HCT116 (cell line): ENCODE measurements at regions not wholly inside any gene's neighbourhood (a gene's known extent, or its start where the extent isn't known, plus 50 kb on each side); places are given as distances from the start of the nearest gene placed in this dataset.

ENCODE experiments used
- ATAC-seq: fragments of 200-7000 bp; cut with Tn5 transposase; 2 replicates; pipeline ENCODE4 v1.9.1; 2020; ENCODE audit warnings: mild to moderate bottlenecking, moderate library complexity
- BruUV-seq: library from RNA; stranded (reverse); fragments of 400-500 nt; replicated peaks from 2 replicates; lab custom pipeline; 2021; lab: Mats Ljungman, UMichigan
- CTCF ChIA-PET: fragments of 300-600 bp; sonication (Branson Sonifier 250); formaldehyde crosslinking; loops from one replicate; lab custom pipeline; 2021; ENCODE audit warnings: antibody characterized with exemption; lab: Charles Lee
- POLR2A ChIA-PET: fragments of 300-600, 350-600 bp; sonication (Branson Sonifier 250); formaldehyde crosslinking; loops from one replicate; lab custom pipeline; 2021; ENCODE audit warnings: antibody characterized with exemption; lab: Charles Lee
- RAD21 ChIA-PET, 2 experiments: fragments of 300-600 bp; sonication (Branson Sonifier 250); formaldehyde crosslinking; loops; one replicate each; lab custom pipeline; 2023; ENCODE audit warnings: low total read pairs in 2 of 2; ENCODE audit not compliant: uncharacterized antibody in 2 of 2, unreplicated experiment in 2 of 2, low non-redundant PET in 1 of 2; lab: Charles Lee
- DNase-seq: peaks from one replicate; pipeline ENCODE4 v3.0.0-alpha.2; 2010; ENCODE audit warnings: low read depth, low spot score
- H2AFZ ChIP-seq: fragments of 200-600 bp; shearing (Covaris generic), sonication (generic); 2 replicates; pipeline ENCODE4 v1.6.1; 2017; ENCODE audit warnings: low read depth, mixed run types, mixed read lengths, antibody characterized with exemption, low read length; ENCODE audit not compliant: poor library complexity, severe bottlenecking
- H3K27ac ChIP-seq: 2 replicates; pipeline ENCODE4 v1.5.1; 2012; ENCODE audit warnings: low read depth, low read length
- H3K27me3 ChIP-seq: fragments of 200-600 bp; sonication (generic); 2 replicates; pipeline ENCODE4 v1.6.1; 2016; ENCODE audit warnings: mixed run types, low read length, mixed read lengths; ENCODE audit not compliant: insufficient read depth
- H3K36me3 ChIP-seq, 2 experiments: fragments of 200-500 bp in 1 of 2; fragments of 200-600 bp in 1 of 2; sonication (Bioruptor generic) in 1 of 2; sonication (generic) in 1 of 2; 2 replicates each; pipeline versions ENCODE4 v1.5.1 to v1.6.1; 2014 to 2016; ENCODE audit warnings: low read length in 2 of 2, inconsistent platforms in 1 of 2, mixed read lengths in 1 of 2, mixed run types in 1 of 2; ENCODE audit not compliant: insufficient read depth in 2 of 2, control insufficient read depth in 1 of 2
- H3K4me1 ChIP-seq, 2 experiments: fragments of 200-600 bp in 1 of 2; sonication (generic) in 1 of 2; 2 replicates each; pipeline versions ENCODE4 v1.5.1 to v1.6.1; 2012 to 2017; ENCODE audit warnings: low read length in 2 of 2, inconsistent platforms in 1 of 2, mild to moderate bottlenecking in 1 of 2, mixed read lengths in 1 of 2, mixed run types in 1 of 2, moderate library complexity in 1 of 2; ENCODE audit not compliant: insufficient read depth in 2 of 2, control insufficient read depth in 1 of 2
- H3K4me2 ChIP-seq: fragments of 200-600 bp; sonication (generic); 2 replicates; pipeline ENCODE4 v1.6.1; 2017; ENCODE audit warnings: mixed run types, low read length, mixed read lengths
- H3K4me3 ChIP-seq, 2 experiments: fragments of 200-600 bp in 1 of 2; sonication (generic) in 1 of 2; replicated peaks in 1 of 2; 2 replicates each; pipeline ENCODE4 v1.5.1; 2011 to 2016; ENCODE audit warnings: low read length in 2 of 2, control low read depth in 1 of 2, low read depth in 1 of 2, mild to moderate bottlenecking in 1 of 2, mixed read lengths in 1 of 2, mixed run types in 1 of 2
- H3K79me2 ChIP-seq: fragments of 200-600 bp; sonication (generic); 2 replicates; pipeline ENCODE4 v1.6.1; 2017; ENCODE audit warnings: mild to moderate bottlenecking, mixed run types, low read length, moderate library complexity, mixed read lengths; ENCODE audit not compliant: insufficient read depth
- H3K9ac ChIP-seq: fragments of 200-600 bp; sonication (generic); 2 replicates; pipeline ENCODE4 v1.6.1; 2016; ENCODE audit warnings: low read length, mixed read lengths
- H3K9me2 ChIP-seq: fragments of 200-600 bp; sonication (generic), shearing (Covaris generic); 2 replicates; pipeline ENCODE4 v1.6.1; 2017; ENCODE audit warnings: mixed run types, mild to moderate bottlenecking, moderate library complexity; ENCODE audit not compliant: insufficient read depth
- H3K9me3 ChIP-seq, 2 experiments: fragments of 200-500 bp in 1 of 2; fragments of 200-600 bp in 1 of 2; sonication (Bioruptor generic) in 1 of 2; sonication (generic) in 1 of 2; 2 replicates each; pipeline ENCODE4 v1.6.1; 2014 to 2017; ENCODE audit warnings: low read length in 2 of 2, mixed read lengths in 2 of 2, inconsistent platforms in 1 of 2, low read depth in 1 of 2, mild to moderate bottlenecking in 1 of 2, mixed run types in 1 of 2, moderate library complexity in 1 of 2; ENCODE audit not compliant: control insufficient read depth in 1 of 2, insufficient read depth in 1 of 2
- H4K20me1 ChIP-seq: fragments of 200-600 bp; sonication (generic), shearing (Covaris generic); 2 replicates; pipeline ENCODE4 v1.6.1; 2017; ENCODE audit warnings: mixed run types, mild to moderate bottlenecking, moderate library complexity; ENCODE audit not compliant: insufficient read depth
- EGR1 ChIP-seq: IDR thresholded peaks from 2 replicates; pipeline ENCODE4 v1.6.1; 2012; ENCODE audit warnings: low read depth
- ELF1 ChIP-seq: IDR thresholded peaks from 2 replicates; pipeline ENCODE4 v1.6.1; 2012; ENCODE audit warnings: low read depth, borderline replicate concordance
- EZH2 ChIP-seq: fragments of 200-600 bp; sonication (generic); IDR thresholded peaks from 2 replicates; pipeline ENCODE4 v1.6.1; 2017; ENCODE audit warnings: antibody characterized with exemption, mixed run types
- FOSL1 ChIP-seq: IDR thresholded peaks from 2 replicates; pipeline ENCODE4 v1.6.1; 2012; ENCODE audit warnings: low read depth
- JUND ChIP-seq: IDR thresholded peaks from 2 replicates; pipeline ENCODE4 v1.6.1; 2012
- POLR2AphosphoS5 ChIP-seq: IDR thresholded peaks from 2 replicates; pipeline ENCODE4 v1.6.1; 2011; ENCODE audit warnings: mild to moderate bottlenecking, low read depth, low read length, moderate library complexity
- RAD21 ChIP-seq: IDR thresholded peaks from 2 replicates; pipeline ENCODE4 v1.6.1; 2012; ENCODE audit warnings: low read depth, mild to moderate bottlenecking
- SIN3A ChIP-seq: IDR thresholded peaks from 2 replicates; pipeline ENCODE4 v1.6.1; 2012; ENCODE audit warnings: low read depth
- SP1 ChIP-seq: IDR thresholded peaks from 2 replicates; pipeline ENCODE4 v1.6.1; 2012; ENCODE audit warnings: low read depth
- TCF7L2 ChIP-seq: IDR thresholded peaks from 2 replicates; pipeline ENCODE4 v1.7.0; 2011; ENCODE audit warnings: borderline replicate concordance, inconsistent platforms; ENCODE audit not compliant: insufficient read depth, insufficient read length; ENCODE audit errors: extremely low read depth
- YY1 ChIP-seq: IDR thresholded peaks from 2 replicates; pipeline ENCODE4 v1.6.1; 2011; ENCODE audit warnings: low read length, low read depth, moderate library complexity, mild to moderate bottlenecking; ENCODE audit not compliant: insufficient replicate concordance; ENCODE audit errors: extremely low read depth
- ZFX ChIP-seq: fragments of 450-650 bp; IDR thresholded peaks from 2 replicates; pipeline ENCODE4 v1.6.1; 2017
- intact Hi-C: fragments of 100-400 bp; cut with micrococcal nuclease; formaldehyde crosslinking; loops from 2 replicates; pipeline ENCODE4 v1.10.0; 2022
- TF ChIP-seq, protein P1 (sequence below): IDR thresholded peaks from 2 replicates; pipeline ENCODE4 v1.6.1; 2012; ENCODE audit warnings: low read depth
- TF ChIP-seq, protein P2 (sequence below): IDR thresholded peaks from 2 replicates; pipeline ENCODE4 v1.6.1; 2012

DNA sequence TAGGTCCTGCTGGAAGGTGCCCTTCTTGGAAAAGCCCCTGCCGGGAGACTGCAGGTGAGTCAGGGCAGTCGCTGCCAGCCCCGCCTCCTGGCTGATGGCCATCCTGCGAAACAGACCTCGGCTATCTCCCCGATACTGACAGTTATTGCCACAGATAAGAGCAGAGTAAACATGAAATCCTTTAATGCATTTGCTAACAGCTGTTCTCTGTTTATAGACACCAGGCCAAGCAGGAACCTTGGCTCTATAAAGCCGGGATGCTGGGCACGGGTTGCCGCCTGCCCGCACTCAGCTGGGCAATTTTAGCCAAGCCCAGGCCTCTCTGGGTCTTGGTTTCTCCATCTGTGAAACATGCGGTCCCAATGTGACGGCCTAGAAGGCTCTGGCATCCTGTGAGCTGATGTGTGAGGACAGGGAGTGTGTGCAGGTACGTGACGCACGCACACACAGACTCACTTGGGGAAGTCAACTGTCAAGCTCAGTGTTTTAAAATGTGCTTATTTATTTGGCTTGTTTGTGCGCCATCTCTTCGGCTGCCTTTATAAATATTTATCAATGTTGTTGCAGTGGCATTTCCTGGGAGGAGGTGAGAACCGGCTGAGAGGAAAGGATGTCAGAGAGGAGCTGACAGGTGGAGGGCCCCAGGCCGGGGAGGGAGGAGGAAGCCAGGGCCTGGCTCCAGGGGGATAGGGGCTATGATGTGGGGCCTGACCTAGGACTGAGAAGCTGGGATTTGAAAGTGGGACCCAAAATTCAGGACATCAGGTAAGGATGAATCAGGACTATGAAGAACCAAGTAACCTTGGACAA, 50.8 kb upstream of the PRR23E start:
- no peaks in the 10 kb centered on the region for H3K9me2 ChIP-seq
- no peak overlapping the region for H3K9ac ChIP-seq
- ChIA-PET POLR2A (no interaction called here), RAD21 (no interaction called here), CTCF (no interaction called here)
- BruUV-seq: no TSS peak
- H3K4me2 ChIP-seq: no peak overlapping the region
- ATAC-seq (no peak), DNase-seq (no peak)
- no peaks in the 10 kb centered on the region for H3K79me2 ChIP-seq
- no peaks in the 10 kb centered on the region for H3K4me1 ChIP-seq
- no peaks in the 10 kb centered on the region for H3K36me3 ChIP-seq
- H3K27me3 ChIP-seq: no peaks in the 10 kb centered on the region; the same call in 1 of the 2 replicates
- H3K9me3 ChIP-seq: peaks cover 0 to 3% of the 10 kb centered on the region in 2 experiments; a peak in 1 of 4 replicates
- TF ChIP-seq ELF1 (no peak), TCF7L2 (no peak), ZFX (no peak), POLR2AphosphoS5 (no peak), RAD21 (no peak), EGR1 (no peak), JUND (no peak), SIN3A (no peak), FOSL1 (no peak), EZH2 (no peak), SP1 (no peak), YY1 (no peak)
- TF ChIP-seq, protein P1, sequence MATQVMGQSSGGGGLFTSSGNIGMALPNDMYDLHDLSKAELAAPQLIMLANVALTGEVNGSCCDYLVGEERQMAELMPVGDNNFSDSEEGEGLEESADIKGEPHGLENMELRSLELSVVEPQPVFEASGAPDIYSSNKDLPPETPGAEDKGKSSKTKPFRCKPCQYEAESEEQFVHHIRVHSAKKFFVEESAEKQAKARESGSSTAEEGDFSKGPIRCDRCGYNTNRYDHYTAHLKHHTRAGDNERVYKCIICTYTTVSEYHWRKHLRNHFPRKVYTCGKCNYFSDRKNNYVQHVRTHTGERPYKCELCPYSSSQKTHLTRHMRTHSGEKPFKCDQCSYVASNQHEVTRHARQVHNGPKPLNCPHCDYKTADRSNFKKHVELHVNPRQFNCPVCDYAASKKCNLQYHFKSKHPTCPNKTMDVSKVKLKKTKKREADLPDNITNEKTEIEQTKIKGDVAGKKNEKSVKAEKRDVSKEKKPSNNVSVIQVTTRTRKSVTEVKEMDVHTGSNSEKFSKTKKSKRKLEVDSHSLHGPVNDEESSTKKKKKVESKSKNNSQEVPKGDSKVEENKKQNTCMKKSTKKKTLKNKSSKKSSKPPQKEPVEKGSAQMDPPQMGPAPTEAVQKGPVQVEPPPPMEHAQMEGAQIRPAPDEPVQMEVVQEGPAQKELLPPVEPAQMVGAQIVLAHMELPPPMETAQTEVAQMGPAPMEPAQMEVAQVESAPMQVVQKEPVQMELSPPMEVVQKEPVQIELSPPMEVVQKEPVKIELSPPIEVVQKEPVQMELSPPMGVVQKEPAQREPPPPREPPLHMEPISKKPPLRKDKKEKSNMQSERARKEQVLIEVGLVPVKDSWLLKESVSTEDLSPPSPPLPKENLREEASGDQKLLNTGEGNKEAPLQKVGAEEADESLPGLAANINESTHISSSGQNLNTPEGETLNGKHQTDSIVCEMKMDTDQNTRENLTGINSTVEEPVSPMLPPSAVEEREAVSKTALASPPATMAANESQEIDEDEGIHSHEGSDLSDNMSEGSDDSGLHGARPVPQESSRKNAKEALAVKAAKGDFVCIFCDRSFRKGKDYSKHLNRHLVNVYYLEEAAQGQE: no peak
- TF ChIP-seq, protein P2, sequence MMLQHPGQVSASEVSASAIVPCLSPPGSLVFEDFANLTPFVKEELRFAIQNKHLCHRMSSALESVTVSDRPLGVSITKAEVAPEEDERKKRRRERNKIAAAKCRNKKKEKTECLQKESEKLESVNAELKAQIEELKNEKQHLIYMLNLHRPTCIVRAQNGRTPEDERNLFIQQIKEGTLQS: no peak
- H4K20me1 ChIP-seq: no peaks in the 10 kb centered on the region
- no peak overlapping the region for H3K4me3 ChIP-seq
- H2AFZ ChIP-seq: no peak overlapping the region
- intact Hi-C loops: no loop called here
- no peak overlapping the region for H3K27ac ChIP-seq
